ENCODE measurements at regions not wholly inside any gene's neighbourhood (a gene's known extent, or its start where the extent isn't known, plus 50 kb on each side); places are given as distances from the start of the nearest gene placed in this dataset.
"Not testable (repeated sequence)": the region's sequence is repeated elsewhere in the genome, so short reads cannot be mapped to it uniquely, and the experiment has no call there.

DNA sequence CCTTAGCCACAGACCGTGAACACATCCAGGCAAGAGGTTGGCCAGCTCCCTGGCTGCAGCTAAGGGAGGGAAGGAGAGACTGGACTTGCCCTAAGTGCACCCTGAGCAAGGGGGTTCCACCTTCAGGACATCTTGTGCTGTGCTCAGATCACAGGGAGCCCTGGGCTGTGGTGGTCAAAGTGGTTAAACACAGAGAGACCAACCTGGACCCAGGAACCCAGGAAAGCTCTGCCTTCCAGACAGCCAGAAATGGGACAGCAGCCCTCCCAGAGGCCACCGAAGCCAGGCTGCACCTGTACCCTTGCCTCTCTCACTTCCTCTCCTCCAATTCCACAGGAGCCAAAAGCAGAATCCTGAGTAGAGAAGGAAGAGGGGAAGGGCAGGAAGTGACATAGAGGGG, 105.2 kb upstream of the TMEM45B start:
- no peaks in the 10 kb centered on the region for H3K36me3 ChIP-seq (ENCODE audit: control insufficient read depth, insufficient read depth, low read length)
- H3K4me3 ChIP-seq (ENCODE audit: low read depth, low read length), result no peak overlapping the region
- ChIA-PET POLR2A (no interaction called here), CTCF (no interaction called here)
- TF ChIP-seq, protein P1, sequence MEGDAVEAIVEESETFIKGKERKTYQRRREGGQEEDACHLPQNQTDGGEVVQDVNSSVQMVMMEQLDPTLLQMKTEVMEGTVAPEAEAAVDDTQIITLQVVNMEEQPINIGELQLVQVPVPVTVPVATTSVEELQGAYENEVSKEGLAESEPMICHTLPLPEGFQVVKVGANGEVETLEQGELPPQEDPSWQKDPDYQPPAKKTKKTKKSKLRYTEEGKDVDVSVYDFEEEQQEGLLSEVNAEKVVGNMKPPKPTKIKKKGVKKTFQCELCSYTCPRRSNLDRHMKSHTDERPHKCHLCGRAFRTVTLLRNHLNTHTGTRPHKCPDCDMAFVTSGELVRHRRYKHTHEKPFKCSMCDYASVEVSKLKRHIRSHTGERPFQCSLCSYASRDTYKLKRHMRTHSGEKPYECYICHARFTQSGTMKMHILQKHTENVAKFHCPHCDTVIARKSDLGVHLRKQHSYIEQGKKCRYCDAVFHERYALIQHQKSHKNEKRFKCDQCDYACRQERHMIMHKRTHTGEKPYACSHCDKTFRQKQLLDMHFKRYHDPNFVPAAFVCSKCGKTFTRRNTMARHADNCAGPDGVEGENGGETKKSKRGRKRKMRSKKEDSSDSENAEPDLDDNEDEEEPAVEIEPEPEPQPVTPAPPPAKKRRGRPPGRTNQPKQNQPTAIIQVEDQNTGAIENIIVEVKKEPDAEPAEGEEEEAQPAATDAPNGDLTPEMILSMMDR (IDR thresholded peaks at IDR 0.05; ENCODE audit: insufficient read depth, low read depth, low read length), result no peak
- no peak for DNase-seq (ENCODE audit: low read depth)
- H3K27me3 ChIP-seq (ENCODE audit: control insufficient read depth, insufficient read depth, low read length), result no peaks in the 10 kb centered on the region

DNA sequence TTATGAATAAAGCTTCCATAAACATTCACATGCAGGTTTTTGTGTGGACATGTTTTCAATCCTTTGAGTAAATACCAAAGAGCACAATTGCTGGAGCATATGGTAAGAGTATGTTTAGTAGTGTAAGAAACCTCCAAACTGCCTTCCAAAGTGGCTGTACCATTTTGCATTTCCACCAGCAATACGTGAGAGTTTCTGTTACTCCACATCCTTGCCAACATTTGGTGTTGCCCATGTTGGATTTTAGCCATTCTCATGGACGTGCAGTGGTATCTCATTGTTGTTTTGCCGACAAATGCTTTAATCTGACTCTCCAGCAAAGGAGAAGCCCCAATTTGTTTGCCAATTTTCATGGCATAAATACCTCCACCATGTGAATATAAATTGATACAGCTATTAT, 103.9 kb upstream of the TMEM45B start:
- H3K4me3 ChIP-seq (ENCODE audit: low read depth, low read length), result no peak overlapping the region
- TF ChIP-seq, protein P1 (IDR thresholded peaks at IDR 0.05; ENCODE audit: insufficient read depth, low read depth, low read length), result no peak
- H3K36me3 ChIP-seq (ENCODE audit: control insufficient read depth, insufficient read depth, low read length), result no peaks in the 10 kb centered on the region
- no peak for DNase-seq (ENCODE audit: low read depth)
- ChIA-PET CTCF (no interaction called here), POLR2A (no interaction called here)
- no peaks in the 10 kb centered on the region for H3K27me3 ChIP-seq (ENCODE audit: control insufficient read depth, insufficient read depth, low read length)

DNA sequence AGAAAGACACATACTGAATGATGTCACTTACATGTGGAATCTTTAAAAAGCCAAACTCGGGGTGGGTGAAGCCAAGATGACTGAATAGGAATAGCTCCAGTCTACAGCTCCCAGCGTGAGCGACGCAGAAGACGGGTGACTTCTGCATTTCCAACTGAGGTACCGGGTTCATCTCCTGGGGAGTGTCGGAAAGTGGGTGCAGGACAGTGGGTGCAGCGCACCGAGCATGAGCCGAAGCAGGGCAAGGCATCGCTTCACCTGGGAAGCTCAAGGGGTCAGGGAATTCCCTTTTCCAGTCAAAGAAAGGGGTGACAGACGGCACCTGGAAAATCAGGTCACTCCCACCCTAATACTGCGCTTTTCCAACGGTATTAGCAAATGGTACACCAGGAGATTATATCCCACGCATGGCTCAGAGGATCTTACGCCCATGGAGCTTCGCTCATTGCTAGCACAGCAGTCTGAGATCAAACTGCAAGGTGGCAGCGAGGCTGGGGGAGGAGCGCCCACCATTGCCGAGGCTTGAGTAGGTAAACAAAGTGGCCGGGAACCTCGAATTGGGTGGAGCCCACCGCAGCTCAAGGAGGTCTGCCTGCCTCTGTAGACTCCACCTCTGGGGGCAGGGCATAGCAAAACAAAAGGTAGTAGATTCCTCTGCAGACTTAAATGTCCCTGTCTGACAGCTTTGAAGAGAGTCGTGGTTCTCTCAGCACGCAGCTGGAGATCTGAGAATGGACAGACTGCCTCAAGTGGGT, 103.0 kb upstream of the TMEM45B start:
- H3K36me3 ChIP-seq (ENCODE audit: control insufficient read depth, insufficient read depth, low read length); H3K27me3 ChIP-seq (ENCODE audit: control insufficient read depth, insufficient read depth, low read length); CTCF ChIA-PET; DNase-seq (ENCODE audit: low read depth); H3K4me3 ChIP-seq (ENCODE audit: low read depth, low read length); POLR2A ChIA-PET: not testable (repeated sequence)

DNA sequence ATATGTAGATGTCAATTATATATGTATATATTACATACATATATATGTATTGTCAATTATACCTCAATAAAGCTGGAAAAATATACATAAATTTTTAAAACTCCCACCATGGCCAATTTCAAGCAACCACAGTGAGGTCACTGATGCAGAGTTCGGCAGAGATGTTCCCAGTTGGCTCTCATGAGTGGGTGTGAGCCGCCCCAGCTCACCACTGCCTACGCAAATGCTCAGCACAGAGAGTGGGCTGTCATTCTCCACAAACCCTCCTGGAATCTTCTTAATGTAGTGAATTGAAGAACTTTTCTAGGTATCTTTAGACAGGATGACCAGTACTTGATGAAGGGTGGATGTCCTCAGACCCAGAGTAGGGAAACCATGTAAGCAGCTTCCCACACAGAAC, 96.6 kb upstream of the TMEM45B start:
- Histone ChIP-seq H3K4me3 (ENCODE audit: low read depth, low read length) (no peak overlapping the region), H3K36me3 (ENCODE audit: control insufficient read depth, insufficient read depth, low read length) (no peaks in the 10 kb centered on the region), H3K27me3 (ENCODE audit: control insufficient read depth, insufficient read depth, low read length) (peaks cover 4% of the 10 kb centered on the region)
- TF ChIP-seq, protein P1 (IDR thresholded peaks at IDR 0.05; ENCODE audit: insufficient read depth, low read depth, low read length), result no peak
- DNase-seq (ENCODE audit: low read depth), result no peak
- ChIA-PET POLR2A (no interaction called here), CTCF (no interaction called here)

DNA sequence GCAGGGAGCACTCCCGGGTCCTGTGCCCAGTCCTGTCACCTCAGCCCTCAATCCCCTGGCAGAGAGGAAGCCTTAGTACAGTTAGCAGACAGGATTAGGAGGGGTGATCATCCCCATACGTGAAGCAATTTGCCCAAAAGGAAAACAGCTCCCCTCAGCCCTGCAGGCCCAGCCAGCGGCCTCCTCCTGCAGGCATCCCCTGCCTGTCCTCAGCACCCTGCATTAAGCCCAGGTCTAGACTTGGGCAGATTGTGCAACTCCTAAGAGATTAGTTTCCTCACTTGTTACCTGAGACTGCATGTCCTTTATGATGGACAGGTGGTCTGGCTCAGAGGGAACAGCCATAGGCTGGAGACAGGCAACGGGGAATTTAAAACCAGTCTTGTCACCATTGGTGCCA, 95.5 kb upstream of the TMEM45B start:
- TF ChIP-seq, protein P1 (IDR thresholded peaks at IDR 0.05; ENCODE audit: insufficient read depth, low read depth, low read length), result no peak
- Histone ChIP-seq H3K4me3 (ENCODE audit: low read depth, low read length) (no peak overlapping the region), H3K36me3 (ENCODE audit: control insufficient read depth, insufficient read depth, low read length) (no peaks in the 10 kb centered on the region), H3K27me3 (ENCODE audit: control insufficient read depth, insufficient read depth, low read length) (peaks cover 4% of the 10 kb centered on the region)
- CTCF ChIA-PET, result no interaction called here
- POLR2A ChIA-PET, result no interaction called here
- DNase-seq (ENCODE audit: low read depth), result no peak

DNA sequence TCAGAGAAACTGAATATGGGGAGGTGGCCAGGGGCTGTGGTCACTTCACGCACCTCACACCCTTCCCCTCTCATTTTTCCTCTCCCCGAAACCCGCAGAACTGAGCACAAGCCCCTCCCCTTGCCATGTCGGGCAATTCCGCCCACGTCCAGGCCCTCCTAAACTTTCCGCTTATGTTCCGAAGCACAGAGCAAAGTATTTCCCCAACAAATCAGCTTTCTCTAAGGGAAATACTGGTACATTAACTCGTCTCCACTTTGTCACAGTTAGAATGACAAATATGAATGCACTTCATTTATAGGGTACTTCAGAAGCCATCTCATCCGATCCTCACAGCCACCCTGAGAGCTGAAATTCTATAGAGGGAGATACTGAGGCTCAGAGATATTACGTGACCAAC, 94.7 kb upstream of the TMEM45B start:
- CTCF ChIA-PET, result no interaction called here

More for the DNA sequence above, 94.7 kb upstream of the TMEM45B start:
- POLR2A ChIA-PET, result no interaction called here
- H3K36me3 ChIP-seq (ENCODE audit: control insufficient read depth, insufficient read depth, low read length), result no peaks in the 10 kb centered on the region
- DNase-seq (ENCODE audit: low read depth), result no peak
- TF ChIP-seq, protein P1 (IDR thresholded peaks at IDR 0.05; ENCODE audit: insufficient read depth, low read depth, low read length), result no peak
- H3K27me3 ChIP-seq (ENCODE audit: control insufficient read depth, insufficient read depth, low read length), result peaks cover 4% of the 10 kb centered on the region
- H3K4me3 ChIP-seq (ENCODE audit: low read depth, low read length), result no peak overlapping the region

All from BJ (cell line).